Cardiac fibroblast (primary cell): ENCODE measurements at regions not wholly inside any gene's neighbourhood (a gene's known extent, or its start where the extent isn't known, plus 50 kb on each side); places are given as distances from the start of the nearest gene placed in this dataset.

Source experiments
- DNase-seq, 2 donors: peaks; one replicate each; pipeline versions ENCODE4 v3.0.0 to v3.0.0-alpha.2; 2010; ENCODE audit warnings: low read depth in 2 of 2
- H3K4me3 ChIP-seq, 2 donors: replicated peaks in 1 of 2; 1 replicate in 1 of 2; 2 replicates in 1 of 2; pipeline ENCODE4 v1.5.1; 2011; ENCODE audit warnings: low read depth in 2 of 2, low read length in 2 of 2, mild to moderate bottlenecking in 2 of 2, moderate library complexity in 1 of 2
- TF ChIP-seq, protein P1 (sequence below): IDR thresholded peaks from one replicate; pipeline ENCODE4 v1.5.1; 2011; ENCODE audit warnings: low read depth, mild to moderate bottlenecking, low read length, inconsistent platforms

- peak in 1 of 2 donors; percentile 33 for DNase-seq
- H3K4me3 ChIP-seq: no peak overlapping the region
- TF ChIP-seq, protein P1, sequence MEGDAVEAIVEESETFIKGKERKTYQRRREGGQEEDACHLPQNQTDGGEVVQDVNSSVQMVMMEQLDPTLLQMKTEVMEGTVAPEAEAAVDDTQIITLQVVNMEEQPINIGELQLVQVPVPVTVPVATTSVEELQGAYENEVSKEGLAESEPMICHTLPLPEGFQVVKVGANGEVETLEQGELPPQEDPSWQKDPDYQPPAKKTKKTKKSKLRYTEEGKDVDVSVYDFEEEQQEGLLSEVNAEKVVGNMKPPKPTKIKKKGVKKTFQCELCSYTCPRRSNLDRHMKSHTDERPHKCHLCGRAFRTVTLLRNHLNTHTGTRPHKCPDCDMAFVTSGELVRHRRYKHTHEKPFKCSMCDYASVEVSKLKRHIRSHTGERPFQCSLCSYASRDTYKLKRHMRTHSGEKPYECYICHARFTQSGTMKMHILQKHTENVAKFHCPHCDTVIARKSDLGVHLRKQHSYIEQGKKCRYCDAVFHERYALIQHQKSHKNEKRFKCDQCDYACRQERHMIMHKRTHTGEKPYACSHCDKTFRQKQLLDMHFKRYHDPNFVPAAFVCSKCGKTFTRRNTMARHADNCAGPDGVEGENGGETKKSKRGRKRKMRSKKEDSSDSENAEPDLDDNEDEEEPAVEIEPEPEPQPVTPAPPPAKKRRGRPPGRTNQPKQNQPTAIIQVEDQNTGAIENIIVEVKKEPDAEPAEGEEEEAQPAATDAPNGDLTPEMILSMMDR: no peak
Observed at GRCh38 chr9:16928179-16928945, 57.9 kb upstream of the BNC2 start.

DNA sequence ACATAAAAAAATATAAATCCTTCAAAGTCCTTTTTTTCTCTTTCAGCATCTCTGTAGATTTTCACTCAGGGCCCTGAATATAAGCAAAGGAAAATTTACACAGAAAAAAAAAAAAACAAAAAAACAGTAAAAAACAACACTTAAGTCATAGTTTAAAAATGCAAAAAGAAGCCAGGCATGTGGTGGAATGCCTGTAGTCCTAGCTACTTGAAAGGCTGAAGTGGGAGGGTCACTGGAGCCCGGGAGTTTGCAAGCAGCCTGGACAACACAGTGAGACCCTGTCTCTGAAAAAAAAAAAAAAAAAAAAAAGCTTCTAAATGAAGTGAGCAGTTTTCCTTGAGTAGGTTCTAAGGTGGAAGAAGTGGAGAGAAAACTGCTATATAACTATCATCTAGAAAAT is 55.0 kb upstream of the BNC2 start:
- no peak overlapping the region for H3K4me3 ChIP-seq
- DNase-seq: peak in 1 of 2 donors; percentile 67
- TF ChIP-seq, protein P1: no peak

DNA sequence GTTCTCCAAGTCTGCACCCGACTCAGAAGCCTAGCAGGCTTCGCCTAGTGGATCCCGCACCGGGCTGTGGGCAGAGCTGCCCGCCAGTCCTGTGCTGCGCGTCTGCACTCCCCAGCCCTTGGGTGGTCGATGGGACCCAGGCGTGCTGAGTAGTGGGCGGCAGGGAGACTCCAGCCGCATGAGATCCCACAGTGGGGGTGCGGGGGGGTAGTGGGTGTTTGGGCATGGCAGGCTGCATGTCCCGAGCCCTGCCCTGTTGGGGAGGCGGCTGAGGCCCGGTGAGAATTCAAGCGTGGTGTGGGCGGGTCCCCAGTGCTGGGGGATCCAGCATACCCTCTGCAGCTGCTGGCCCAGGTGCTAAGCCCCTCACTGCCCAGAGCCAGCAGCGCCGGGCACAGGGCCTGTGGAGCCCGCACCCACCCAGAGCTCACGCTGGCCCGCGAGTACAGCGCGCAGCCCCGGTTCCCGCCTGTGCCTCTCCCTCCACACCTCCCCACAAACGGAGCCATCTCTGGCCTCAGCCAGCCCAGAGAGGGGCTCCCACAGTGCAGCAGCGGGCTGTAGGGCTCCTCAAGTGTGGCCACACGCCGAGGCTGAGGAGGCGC is 53.9 kb upstream of the BNC2 start:
- TF ChIP-seq, protein P1: no peak
- DNase-seq: no peak
- no peak overlapping the region for H3K4me3 ChIP-seq

- peak in 1 of 2 donors; percentile 28 for DNase-seq
- no peak overlapping the region for H3K4me3 ChIP-seq
- TF ChIP-seq, protein P1: no peak
Observed at GRCh38 chr9:16921855-16922254, 51.4 kb upstream of the BNC2 start.
